ENCODE measurements at regions not wholly inside any gene's neighbourhood (a gene's known extent, or its start where the extent isn't known, plus 50 kb on each side); places are given as distances from the start of the nearest gene placed in this dataset.
"Not testable (repeated sequence)": the region's sequence is repeated elsewhere in the genome, so short reads cannot be mapped to it uniquely, and the experiment has no call there.

- no peak for DNase-seq
Observed at GRCh38 chr16:76035689-76036088, 241.5 kb upstream of the CNTNAP4 start.

DNA sequence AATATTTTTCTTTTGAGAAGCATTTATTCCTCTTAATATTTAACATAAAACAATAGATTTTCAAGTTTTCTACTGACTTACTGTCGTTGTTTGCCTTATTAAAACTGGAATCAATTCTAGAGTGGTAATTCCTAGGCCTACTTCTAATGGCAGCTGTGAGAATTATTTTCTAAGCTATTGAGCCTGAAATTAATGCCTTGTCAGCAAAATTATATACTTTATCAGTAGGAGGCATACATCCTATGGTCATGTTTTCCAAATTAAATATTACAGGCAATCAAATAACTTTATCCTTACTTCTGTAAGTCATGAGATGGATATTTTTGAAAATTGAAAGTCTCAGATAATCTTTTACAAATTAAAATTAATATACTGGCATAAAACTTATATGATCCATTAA is 239.1 kb upstream of the CNTNAP4 start:
- no peak for DNase-seq

GRCh38 chr16:76052725-76053124 is 224.5 kb upstream of the CNTNAP4 start:
- DNase-seq = no peak

- DNase-seq = no peak
Observed at GRCh38 chr16:76059186-76059585, 218.0 kb upstream of the CNTNAP4 start.

DNA sequence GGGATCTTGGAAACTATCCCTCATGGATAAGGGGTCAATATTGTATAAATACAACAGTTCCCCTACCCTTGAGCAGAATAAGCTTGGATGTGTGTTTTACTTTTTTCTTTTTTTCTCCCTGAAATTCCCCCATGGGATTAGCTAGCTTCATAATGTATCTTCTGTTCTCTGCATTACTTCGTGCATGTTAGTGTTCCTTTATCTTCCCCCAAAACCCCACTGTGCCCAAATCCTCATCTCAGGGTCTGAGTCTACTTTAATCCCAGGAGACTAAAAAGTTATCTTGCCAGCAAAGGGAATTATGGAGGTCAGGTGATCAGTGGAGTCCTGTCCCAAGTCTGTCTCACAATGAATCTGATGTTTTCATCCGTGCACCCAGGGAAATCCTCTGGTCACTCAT is 217.5 kb upstream of the CNTNAP4 start:
- no peak for DNase-seq

DNA sequence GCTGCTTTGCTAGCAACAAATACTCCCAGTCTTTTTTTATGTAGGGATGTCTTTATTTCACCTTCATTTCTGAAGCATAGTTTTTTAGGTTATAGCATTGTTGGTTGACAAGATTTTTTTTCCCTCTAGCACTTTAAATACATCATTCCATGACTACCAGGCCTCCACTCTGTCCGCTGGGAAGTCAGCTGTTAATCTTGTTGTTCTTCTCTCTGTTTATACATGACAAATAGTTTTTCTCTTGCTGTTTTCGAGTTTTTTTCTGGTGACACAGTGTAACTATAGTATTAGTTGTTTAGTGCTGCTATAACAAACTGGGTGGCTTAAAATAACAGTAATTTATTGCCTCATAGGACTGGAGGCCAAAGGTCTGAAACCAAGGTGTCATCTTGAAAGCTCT is 205.5 kb upstream of the CNTNAP4 start:
- no peak for DNase-seq

GRCh38 chr16:76081967-76082366 is 195.2 kb upstream of the CNTNAP4 start:
- peak; percentile 28 for DNase-seq

GRCh38 chr16:76106647-76107046 is 170.6 kb upstream of the CNTNAP4 start:
- DNase-seq = no peak

DNA sequence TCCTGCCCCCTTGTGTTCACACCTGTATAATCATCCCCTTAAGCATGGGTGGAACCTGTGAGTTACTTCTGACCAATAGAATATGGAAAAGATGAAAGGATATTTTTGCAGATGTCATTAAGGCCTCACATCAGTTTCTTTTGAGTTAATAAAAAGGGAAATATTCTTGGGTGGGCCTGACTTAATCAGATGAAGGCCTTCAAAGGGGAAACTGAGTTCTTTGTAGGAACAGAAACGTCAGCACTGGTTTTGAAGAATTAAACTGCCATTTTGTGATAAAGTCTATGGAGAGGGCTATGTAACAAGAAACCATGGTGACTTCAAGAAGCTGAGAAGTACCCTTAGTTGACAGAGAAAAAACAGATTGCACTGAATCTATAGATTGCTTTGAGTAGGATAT is 168.7 kb upstream of the CNTNAP4 start:
- DNase-seq = no peak

DNA sequence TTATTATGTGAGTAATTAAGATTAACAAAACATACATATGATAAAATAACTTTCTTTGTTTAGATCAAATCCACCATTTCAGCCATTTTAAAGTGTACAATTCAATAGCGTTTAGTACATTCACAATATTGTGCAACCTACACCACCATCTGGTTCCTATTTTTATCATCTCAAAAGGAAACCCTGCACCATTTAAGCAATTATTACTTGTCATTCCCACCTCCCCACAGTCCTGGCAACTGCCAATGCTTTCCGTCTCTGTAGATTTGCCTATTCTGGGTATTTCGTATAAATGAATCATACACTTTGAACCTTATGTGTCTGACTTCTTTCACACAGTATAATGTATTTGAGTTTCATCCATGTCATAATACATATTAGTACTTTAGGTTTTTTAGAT is 162.5 kb upstream of the CNTNAP4 start:
- no peak for DNase-seq

DNA sequence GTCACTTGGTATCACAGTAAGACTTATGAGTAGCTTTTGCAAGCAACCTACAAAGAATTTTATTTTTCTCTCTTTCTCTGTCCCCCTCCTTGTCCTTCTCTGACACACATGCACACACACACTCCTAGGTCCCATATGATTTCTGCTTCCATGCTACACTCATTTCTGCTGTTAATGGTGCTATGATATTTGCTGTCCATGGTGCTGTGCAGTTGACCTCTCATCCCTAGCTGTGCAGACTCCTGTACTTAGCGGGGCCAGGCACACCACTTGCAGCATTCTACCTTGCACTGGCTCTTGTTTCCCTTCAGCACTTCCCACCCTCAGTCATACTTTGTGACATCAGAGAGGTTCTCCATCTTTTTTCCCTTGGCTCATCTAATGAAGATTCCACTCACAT is 158.9 kb upstream of the CNTNAP4 start:
- no peak for DNase-seq

- DNase-seq = no peak
Observed at GRCh38 chr16:76121636-76122035, 155.6 kb upstream of the CNTNAP4 start.

DNA sequence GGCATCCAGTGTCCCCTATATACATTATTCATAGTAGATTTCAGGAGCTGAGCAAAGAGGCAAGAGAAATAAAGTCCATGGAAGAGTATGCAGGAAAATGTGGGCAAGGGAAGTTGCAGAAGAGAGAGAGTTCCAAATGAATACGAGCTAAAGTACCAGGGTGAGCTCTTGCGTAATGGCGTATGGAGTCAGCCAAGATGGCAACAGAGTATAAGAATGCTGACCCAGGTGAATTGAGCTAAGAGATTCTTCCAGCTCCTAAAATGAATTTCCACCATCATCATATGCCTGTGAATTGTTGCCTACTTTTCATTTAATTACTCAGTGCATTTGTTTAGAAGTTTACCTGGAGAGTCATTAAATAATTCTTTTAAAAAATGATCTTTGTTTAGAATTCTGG is 153.2 kb upstream of the CNTNAP4 start:
- no peak for DNase-seq

GRCh38 chr16:76125871-76126270 is 151.3 kb upstream of the CNTNAP4 start:
- DNase-seq = no peak

DNA sequence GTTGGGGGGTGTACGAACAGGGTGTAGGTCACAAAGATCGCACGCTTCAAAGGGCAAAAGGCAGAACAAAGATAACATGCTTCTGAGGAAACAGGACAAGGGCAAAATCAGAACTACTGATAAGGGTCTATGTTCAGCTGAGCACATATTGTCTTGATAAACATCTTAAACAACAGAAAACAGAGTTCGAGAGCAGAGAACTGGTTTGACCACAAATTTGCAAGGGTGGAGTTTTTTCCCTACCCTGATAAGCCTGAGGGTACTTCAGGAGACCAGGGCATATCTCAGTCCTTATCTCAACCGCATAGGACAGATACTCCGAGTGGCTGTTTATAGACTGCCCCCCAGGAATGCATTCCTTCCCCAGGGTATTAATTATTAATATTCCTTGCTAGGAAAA is 139.1 kb upstream of the CNTNAP4 start:
- not testable (repeated sequence) for DNase-seq

DNA sequence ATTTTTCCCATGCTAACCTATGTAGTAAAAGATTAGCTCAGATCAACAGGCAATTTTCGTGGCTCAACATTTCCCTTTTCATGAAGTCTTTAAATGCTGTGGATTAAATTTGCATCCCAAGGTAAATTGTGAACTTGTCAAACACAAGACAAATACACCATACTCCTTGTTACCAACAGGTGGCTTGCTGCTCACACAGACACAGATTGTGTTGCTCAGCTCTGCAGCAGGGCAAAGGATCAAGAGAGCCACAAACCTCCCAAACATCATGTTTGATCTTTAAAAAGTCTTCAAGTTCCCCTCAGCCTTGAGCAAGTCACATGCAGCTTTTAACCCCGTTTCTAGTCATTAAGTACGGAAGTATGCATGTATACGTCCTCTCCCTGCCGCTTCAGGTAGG is 119.6 kb upstream of the CNTNAP4 start:
- no peak for DNase-seq

- DNase-seq = no peak
Observed at GRCh38 chr16:76162046-76162445, 115.2 kb upstream of the CNTNAP4 start.

DNA sequence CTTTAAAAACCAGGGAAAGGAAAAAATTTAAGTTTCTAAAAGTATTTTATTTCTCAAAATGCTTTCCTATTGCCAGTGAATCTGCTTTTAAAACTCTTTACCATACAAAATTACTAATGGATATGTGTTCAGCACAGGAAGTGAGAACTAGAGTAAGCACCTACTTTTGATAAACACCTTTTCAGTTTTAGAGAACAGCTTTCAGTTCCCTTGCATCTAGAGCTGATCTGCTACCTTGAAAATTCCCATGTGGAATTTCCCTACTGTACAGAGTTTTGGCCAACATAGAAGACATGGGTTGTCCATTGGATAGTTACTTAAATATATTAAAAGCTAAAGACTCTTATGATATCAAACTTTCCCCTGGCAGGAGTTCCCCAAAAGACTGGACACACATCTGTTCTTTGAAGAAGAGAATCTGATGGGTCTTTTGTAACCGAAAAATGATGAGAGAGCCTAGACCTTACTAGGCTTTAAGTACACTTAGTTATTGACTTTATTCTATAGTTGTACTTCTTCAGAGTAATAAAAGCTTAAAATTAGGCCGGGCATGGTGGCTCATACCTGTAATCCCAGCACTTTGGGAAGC is 112.1 kb upstream of the CNTNAP4 start:
- DNase-seq = no peak

- no peak for DNase-seq
Observed at GRCh38 chr16:76175718-76176117, 101.5 kb upstream of the CNTNAP4 start.

DNA sequence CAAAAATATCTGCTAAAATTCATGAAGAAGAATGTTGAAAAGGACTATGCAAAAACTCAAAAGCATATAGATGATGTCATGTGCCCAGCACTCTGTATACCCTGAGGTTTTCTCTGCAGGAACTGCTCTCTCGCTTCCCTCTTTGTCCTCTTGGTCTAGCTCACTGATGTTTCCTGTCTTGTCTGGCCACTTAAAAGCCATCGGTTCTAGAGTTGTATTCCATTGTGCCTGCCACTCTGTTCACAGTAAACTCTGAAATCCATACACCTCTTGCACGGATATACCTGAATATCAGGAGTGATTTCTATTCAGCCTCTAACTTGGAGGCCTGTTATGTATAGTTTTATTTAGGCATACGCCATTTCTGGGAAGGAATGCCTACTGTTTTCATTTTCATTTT is 101.0 kb upstream of the CNTNAP4 start:
- DNase-seq = no peak

DNA sequence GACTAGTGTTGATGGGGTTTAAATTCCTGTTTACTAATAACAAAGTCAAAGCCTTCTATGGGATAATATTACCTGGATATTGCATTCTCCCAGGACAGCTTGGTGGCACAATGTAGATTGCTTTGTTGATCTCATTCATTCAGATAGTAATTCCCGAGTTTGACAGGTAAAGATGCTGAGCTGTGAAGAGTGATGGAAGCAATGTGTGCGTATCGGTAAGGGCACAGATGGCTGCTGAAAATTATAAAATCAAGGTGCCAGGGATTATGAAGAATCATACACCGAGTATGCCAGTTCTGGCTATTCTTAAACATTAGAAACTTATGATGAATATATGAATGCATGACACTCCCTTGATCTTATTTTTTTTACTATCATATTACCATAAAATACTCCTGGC is 100.6 kb upstream of the CNTNAP4 start:
- no peak for DNase-seq

- no peak for DNase-seq
Observed at GRCh38 chr16:76182041-76182635, 95.1 kb upstream of the CNTNAP4 start.

DNA sequence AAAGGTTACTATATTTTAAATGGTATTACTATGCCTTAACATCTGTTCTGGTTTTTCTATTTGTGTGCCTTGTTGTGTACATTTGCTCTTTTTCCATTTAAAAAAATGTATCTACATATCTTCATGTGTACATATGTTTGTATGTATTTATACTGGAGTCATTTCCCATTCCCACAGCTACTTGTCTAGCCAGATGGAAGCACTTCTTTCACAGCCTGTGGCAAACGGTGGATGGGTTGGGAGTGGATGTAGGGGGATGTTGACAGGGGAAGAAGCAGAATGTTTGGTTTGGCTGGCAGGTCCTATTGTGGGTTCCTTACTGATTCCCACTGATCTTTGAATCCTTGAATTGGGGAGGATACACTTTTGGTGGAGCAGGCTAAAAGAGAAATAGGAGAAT is 93.6 kb upstream of the CNTNAP4 start:
- no peak for DNase-seq

- no peak for DNase-seq
Observed at GRCh38 chr16:76190057-76190456, 87.1 kb upstream of the CNTNAP4 start.

GRCh38 chr16:76190480-76190879 is 86.7 kb upstream of the CNTNAP4 start:
- DNase-seq = no peak
